Epithelial cell of proximal tubule (primary cell): ENCODE measurements at regions not wholly inside any gene's neighbourhood (a gene's known extent, or its start where the extent isn't known, plus 50 kb on each side); places are given as distances from the start of the nearest gene placed in this dataset.

Experiments
- DNase-seq: peaks from one replicate; pipeline ENCODE4 v3.0.0-alpha.2; 2011; ENCODE audit warnings: low read depth
- H3K4me3 ChIP-seq: 2 replicates; pipeline ENCODE4 v1.5.1; 2011; ENCODE audit warnings: low read depth, mild to moderate bottlenecking, low read length
- CTCF ChIP-seq: conservative IDR thresholded peaks from 2 replicates; pipeline ENCODE4 v1.5.1; 2012; ENCODE audit warnings: low read depth, mild to moderate bottlenecking, low read length

DNA sequence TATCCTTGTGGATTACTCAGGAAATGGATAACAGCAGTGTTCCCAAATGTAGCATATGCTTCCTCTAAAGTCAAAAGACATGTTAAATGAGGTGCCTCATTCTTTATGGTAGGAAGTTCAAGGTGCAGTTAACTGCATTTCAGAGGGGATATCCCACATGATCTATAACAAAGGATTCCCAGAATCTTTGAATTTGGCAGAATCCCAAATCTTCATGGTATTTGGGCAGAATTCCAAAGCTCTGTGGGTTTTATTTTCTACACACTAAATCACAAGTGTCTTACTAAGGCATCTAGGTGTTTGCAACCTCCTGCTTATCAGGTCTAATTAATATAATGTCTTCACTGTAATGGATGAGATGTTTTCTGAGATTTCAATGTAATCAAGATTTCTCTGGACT, 364.3 kb upstream of the MAN1A1 start:
- no peak overlapping the region for H3K4me3 ChIP-seq
- TF ChIP-seq CTCF = no peak
- DNase-seq = no peak

DNA sequence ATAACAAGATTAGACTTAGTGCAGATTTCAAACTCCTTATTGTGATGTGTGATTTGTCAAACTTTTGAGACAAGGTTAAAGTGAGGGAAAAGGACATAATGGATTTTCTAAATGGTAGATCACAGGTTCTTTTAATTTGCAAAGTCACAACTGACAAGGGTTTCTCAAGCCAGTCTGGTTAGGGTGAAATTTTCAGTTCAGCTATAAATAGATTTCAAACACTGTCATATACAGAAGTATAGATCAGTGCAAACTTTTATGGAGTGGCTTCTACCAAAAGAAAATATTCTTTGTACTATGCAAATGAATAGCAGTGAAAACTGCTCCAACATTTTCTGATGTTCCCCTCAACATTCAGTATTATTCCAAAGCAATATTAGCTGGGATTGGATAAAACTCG, 337.1 kb upstream of the MAN1A1 start:
- H3K4me3 ChIP-seq = no peak overlapping the region

DNA sequence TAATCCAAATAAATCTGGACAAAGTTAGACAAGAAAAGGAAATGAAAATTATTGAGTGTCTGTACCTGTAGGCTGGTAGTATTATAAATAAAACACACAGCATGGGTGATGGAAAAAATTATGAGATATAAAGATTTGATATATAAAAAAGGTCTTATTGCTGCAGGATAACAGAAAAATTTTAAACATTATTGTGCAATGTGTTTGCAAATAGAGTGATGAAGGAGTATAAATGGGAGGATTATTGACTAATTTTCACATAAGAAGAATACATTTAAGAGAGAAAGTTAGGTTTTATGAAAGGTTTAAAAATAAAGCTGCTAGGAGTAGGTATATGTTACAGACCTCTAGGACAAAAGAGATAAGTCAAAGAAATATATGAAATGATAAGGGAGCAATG, 336.7 kb upstream of the MAN1A1 start:
- DNase-seq = no peak
- H3K4me3 ChIP-seq = no peak overlapping the region
- no peak for TF ChIP-seq CTCF

More for the DNA sequence above, 337.1 kb upstream of the MAN1A1 start:
- no peak for DNase-seq
- TF ChIP-seq CTCF = no peak

GRCh38 chr6:119683671-119684070, 334.1 kb upstream of the MAN1A1 start:
- no peak for DNase-seq
- TF ChIP-seq CTCF = no peak
- H3K4me3 ChIP-seq = no peak overlapping the region

- H3K4me3 ChIP-seq = no peak overlapping the region
- no peak for DNase-seq
- no peak for TF ChIP-seq CTCF
Measured at GRCh38 chr6:119683031-119683430, 333.5 kb upstream of the MAN1A1 start.

DNA sequence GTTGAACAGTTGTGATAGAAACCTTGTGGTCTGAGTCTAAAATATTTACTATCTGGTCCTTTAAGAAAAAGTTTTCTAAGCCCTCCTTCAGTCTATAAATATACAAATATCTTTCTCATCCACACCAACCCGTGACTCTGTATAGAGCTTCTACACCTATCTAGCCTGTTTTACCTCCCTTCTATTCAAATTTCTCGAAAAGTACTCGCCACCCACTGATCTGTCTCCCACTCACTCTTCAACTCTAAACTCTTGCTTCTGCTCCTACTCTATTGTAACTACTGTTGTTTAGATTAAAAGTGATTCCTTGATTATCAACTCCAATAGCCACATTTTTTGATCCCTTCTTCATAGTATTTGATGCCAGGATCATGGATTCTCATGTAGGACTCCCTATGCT, 329.4 kb upstream of the MAN1A1 start:
- H3K4me3 ChIP-seq = no peak overlapping the region
- no peak for TF ChIP-seq CTCF
- no peak for DNase-seq

DNA sequence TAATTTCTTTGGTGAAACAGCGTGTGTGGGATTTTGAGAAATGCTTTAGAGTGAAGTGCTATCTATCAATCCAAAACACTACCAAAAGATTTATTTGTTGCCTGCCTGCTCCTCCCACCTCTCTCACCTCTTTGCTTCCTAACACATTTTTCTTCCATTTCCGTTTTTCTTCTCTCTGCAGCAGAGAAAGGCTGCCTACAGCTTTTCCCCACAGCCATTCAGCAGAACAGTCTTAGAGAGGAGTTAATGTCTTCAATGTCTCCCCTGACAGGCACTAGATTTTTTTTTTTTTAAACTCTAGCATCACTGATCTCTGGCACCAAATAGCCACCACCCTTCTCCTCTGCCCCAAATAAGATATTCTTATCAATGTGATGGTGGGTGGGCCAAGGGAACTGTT, 327.8 kb upstream of the MAN1A1 start:
- no peak for DNase-seq
- H3K4me3 ChIP-seq = no peak overlapping the region
- TF ChIP-seq CTCF = no peak
